ENCODE measurements at regions not wholly inside any gene's neighbourhood (a gene's known extent, or its start where the extent isn't known, plus 50 kb on each side); places are given as distances from the start of the nearest gene placed in this dataset.

DNA sequence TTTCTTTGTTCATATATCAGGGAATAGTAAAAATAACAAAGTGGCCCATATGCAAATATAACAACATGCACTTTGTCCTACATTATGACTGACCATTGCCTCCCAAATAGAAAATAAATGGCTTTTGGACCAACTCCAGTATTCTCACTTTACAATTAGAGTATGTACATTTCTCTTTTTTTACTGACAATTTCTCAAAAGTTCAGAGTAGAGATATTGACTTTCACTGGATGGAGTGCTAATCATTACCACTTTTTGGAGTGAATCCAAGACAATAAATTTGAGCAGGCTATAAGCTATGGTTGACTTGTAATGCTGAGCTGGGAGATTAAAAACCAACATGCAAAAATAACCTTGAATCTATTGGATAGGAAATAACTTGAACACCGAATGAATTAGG, 987.4 kb downstream of the SUCLG1 start:
- TF ChIP-seq RARB (CRISPR knock-in tag; IDR thresholded peaks at IDR 0.05), result no peak
- TF ChIP-seq HOXA7 (CRISPR knock-in tag; IDR thresholded peaks at IDR 0.05), result no peak
- no peak for TF ChIP-seq POLR2AphosphoS2 (conservative IDR thresholded peaks at IDR 0.05; ENCODE audit: low read length)
- TF ChIP-seq CBX2 (IDR thresholded peaks at IDR 0.05; ENCODE audit: borderline replicate concordance, low read depth), result no peak
- no peak for TF ChIP-seq HDAC2 (IDR thresholded peaks at IDR 0.05)
- TF ChIP-seq RAD21 (conservative IDR thresholded peaks at IDR 0.05 in 1 of 2, IDR thresholded peaks at IDR 0.05 in 1 of 2), result no peak
- TF ChIP-seq, protein P1, sequence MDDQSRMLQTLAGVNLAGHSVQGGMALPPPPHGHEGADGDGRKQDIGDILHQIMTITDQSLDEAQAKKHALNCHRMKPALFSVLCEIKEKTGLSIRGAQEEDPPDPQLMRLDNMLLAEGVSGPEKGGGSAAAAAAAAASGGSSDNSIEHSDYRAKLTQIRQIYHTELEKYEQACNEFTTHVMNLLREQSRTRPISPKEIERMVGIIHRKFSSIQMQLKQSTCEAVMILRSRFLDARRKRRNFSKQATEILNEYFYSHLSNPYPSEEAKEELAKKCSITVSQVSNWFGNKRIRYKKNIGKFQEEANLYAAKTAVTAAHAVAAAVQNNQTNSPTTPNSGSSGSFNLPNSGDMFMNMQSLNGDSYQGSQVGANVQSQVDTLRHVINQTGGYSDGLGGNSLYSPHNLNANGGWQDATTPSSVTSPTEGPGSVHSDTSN (IDR thresholded peaks at IDR 0.05), result no peak
- TF ChIP-seq TFCP2L1 (CRISPR knock-in tag; IDR thresholded peaks at IDR 0.05), result no peak
- TF ChIP-seq, protein P2, sequence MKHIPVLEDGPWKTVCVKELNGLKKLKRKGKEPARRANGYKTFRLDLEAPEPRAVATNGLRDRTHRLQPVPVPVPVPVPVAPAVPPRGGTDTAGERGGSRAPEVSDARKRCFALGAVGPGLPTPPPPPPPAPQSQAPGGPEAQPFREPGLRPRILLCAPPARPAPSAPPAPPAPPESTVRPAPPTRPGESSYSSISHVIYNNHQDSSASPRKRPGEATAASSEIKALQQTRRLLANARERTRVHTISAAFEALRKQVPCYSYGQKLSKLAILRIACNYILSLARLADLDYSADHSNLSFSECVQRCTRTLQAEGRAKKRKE (CRISPR knock-in tag; IDR thresholded peaks at IDR 0.05; ENCODE audit: low read depth), result no peak
- TF ChIP-seq, protein P3, sequence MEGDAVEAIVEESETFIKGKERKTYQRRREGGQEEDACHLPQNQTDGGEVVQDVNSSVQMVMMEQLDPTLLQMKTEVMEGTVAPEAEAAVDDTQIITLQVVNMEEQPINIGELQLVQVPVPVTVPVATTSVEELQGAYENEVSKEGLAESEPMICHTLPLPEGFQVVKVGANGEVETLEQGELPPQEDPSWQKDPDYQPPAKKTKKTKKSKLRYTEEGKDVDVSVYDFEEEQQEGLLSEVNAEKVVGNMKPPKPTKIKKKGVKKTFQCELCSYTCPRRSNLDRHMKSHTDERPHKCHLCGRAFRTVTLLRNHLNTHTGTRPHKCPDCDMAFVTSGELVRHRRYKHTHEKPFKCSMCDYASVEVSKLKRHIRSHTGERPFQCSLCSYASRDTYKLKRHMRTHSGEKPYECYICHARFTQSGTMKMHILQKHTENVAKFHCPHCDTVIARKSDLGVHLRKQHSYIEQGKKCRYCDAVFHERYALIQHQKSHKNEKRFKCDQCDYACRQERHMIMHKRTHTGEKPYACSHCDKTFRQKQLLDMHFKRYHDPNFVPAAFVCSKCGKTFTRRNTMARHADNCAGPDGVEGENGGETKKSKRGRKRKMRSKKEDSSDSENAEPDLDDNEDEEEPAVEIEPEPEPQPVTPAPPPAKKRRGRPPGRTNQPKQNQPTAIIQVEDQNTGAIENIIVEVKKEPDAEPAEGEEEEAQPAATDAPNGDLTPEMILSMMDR (IDR thresholded peaks at IDR 0.05), result no peak
- no peak for TF ChIP-seq HOXB5 (CRISPR knock-in tag; IDR thresholded peaks at IDR 0.05)
- no peak for TF ChIP-seq MYC (IDR thresholded peaks at IDR 0.05; ENCODE audit: borderline replicate concordance, low read length)
- TF ChIP-seq RFX5 (IDR thresholded peaks at IDR 0.05), result no peak
- TF ChIP-seq, protein P4, sequence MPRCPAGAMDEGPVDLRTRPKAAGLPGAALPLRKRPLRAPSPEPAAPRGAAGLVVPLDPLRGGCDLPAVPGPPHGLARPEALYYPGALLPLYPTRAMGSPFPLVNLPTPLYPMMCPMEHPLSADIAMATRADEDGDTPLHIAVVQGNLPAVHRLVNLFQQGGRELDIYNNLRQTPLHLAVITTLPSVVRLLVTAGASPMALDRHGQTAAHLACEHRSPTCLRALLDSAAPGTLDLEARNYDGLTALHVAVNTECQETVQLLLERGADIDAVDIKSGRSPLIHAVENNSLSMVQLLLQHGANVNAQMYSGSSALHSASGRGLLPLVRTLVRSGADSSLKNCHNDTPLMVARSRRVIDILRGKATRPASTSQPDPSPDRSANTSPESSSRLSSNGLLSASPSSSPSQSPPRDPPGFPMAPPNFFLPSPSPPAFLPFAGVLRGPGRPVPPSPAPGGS (IDR thresholded peaks at IDR 0.05), result no peak
- TF ChIP-seq FOSB (CRISPR knock-in tag; IDR thresholded peaks at IDR 0.05), result no peak
- TF ChIP-seq ZSCAN20 (CRISPR knock-in tag; IDR thresholded peaks at IDR 0.05), result no peak
- Histone ChIP-seq H3K4me1 (no peaks in the 10 kb centered on the region), H3K27ac (no peak overlapping the region), H3K4me3 (no peak overlapping the region), H3K9me3 (no peaks in the 10 kb centered on the region), H3K4me2 (no peak overlapping the region)
- no peak for FAIRE-seq
- no peak for DNase-seq (ENCODE audit: low read depth in 1 of 2, low spot score in 1 of 2)
- ChIA-PET POLR2A (no interaction called here), CTCF (no interaction called here)
- 7% methylated on average over 1 of the region's 1 CpG for WGBS (ENCODE audit: missing lambda C conversion rate)
- no peak for ATAC-seq

DNA sequence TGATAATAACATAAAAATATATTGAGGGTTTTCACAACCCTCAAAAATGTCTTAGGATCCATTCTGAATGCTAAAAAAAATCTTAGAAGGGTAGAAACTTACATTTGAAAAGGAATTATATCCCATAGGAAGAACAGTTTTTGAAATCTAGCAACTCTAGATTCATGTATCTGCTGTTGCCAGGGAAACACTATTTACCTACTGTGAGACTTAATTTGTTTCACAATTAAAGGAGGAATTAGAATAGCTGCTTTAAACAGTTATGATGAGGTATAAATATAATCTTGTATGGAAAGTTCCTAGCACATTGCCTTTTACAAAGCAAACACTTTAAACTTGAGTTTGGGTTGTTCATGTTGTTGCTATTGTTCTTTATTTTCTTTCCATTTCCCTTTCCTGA, 988.2 kb downstream of the SUCLG1 start:
- no peak overlapping the region for H3K27ac ChIP-seq
- FAIRE-seq (peak; percentile 43), ATAC-seq (no peak), DNase-seq (ENCODE audit: low read depth in 1 of 2, low spot score in 1 of 2) (no peak)
- no peaks in the 10 kb centered on the region for H3K9me3 ChIP-seq
- no peak overlapping the region for H3K4me2 ChIP-seq
- TF ChIP-seq EHMT2 (IDR thresholded peaks at IDR 0.05; ENCODE audit: low read depth) (no peak), RCOR1 (IDR thresholded peaks at IDR 0.05; ENCODE audit: low read depth, low read length) (no peak), RARB (CRISPR knock-in tag; IDR thresholded peaks at IDR 0.05) (no peak), POLR2AphosphoS2 (conservative IDR thresholded peaks at IDR 0.05; ENCODE audit: low read length) (no peak), HEYL (CRISPR knock-in tag; IDR thresholded peaks at IDR 0.05) (no peak)
- TF ChIP-seq, protein P3 (IDR thresholded peaks at IDR 0.05), result no peak
- TF ChIP-seq, protein P5, sequence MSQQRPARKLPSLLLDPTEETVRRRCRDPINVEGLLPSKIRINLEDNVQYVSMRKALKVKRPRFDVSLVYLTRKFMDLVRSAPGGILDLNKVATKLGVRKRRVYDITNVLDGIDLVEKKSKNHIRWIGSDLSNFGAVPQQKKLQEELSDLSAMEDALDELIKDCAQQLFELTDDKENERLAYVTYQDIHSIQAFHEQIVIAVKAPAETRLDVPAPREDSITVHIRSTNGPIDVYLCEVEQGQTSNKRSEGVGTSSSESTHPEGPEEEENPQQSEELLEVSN (IDR thresholded peaks at IDR 0.05; ENCODE audit: borderline replicate concordance, low read depth), result no peak
- no peaks in the 10 kb centered on the region for H3K4me1 ChIP-seq
- CTCF ChIA-PET, result no interaction called here
- POLR2A ChIA-PET, result no interaction called here
- H3K4me3 ChIP-seq, result no peak overlapping the region
